H1 (cell line): ENCODE measurements at regions not wholly inside any gene's neighbourhood (a gene's known extent, or its start where the extent isn't known, plus 50 kb on each side); places are given as distances from the start of the nearest gene placed in this dataset.

Experiments used
- BACH1 ChIP-seq: IDR thresholded peaks from 2 replicates; pipeline ENCODE4 v1.6.1; 2012; ENCODE audit warnings: low read length, improper control_type of control experiment
- EGR1 ChIP-seq: IDR thresholded peaks from 2 replicates; pipeline ENCODE4 v1.6.1; 2011; ENCODE audit warnings: low read depth, low read length, borderline replicate concordance
- HDAC6 ChIP-seq: IDR thresholded peaks from one replicate; pipeline ENCODE4 v1.7.1; 2012; ENCODE audit warnings: low read depth, mild to moderate bottlenecking, inconsistent platforms, low read length, moderate library complexity
- MAX ChIP-seq: IDR thresholded peaks from 2 replicates; pipeline ENCODE4 v1.6.1; 2012; ENCODE audit warnings: inconsistent platforms
- PHF8 ChIP-seq: fragments of 200-600 bp; sonication (generic); conservative IDR thresholded peaks from 2 replicates; pipeline ENCODE4 v1.7.1; 2012; ENCODE audit warnings: low read depth, mild to moderate bottlenecking, inconsistent platforms, low read length, moderate library complexity
- POLR2A ChIP-seq, 2 experiments: IDR thresholded peaks; 1 replicate in 1 of 2; 2 replicates in 1 of 2; pipeline ENCODE4 v1.6.1; 2011; ENCODE audit warnings: low read depth in 2 of 2, low read length in 2 of 2, mild to moderate bottlenecking in 2 of 2; ENCODE audit errors: control extremely low read depth in 1 of 2
- SUZ12 ChIP-seq: fragments of 200-600 bp; sonication (generic); IDR thresholded peaks from 2 replicates; pipeline ENCODE4 v1.6.1; 2012; ENCODE audit warnings: mild to moderate bottlenecking, inconsistent platforms, low read length, moderate library complexity, mixed read lengths
- TCF12 ChIP-seq: IDR thresholded peaks from 2 replicates; pipeline ENCODE4 v1.6.1; 2011; ENCODE audit warnings: low read depth, mild to moderate bottlenecking, low read length

- TF ChIP-seq PHF8 (no peak), MAX (no peak), POLR2A (IDR thresholded peaks at IDR 0.05; ENCODE audit: control extremely low read depth in 1 of 2, low read depth in 2 of 2, low read length in 2 of 2) (no peak), SUZ12 (no peak), HDAC6 (no peak), BACH1 (no peak), EGR1 (no peak), TCF12 (no peak)
Observed at GRCh38 chr17:5699814-5700213, 115.5 kb upstream of the NLRP1 start.
